HL-60 (cell line): ENCODE measurements at regions not wholly inside any gene's neighbourhood (a gene's known extent, or its start where the extent isn't known, plus 50 kb on each side); places are given as distances from the start of the nearest gene placed in this dataset.

Source experiments
- DNase-seq, 2 experiments: peaks; one replicate each; pipeline ENCODE4 v3.0.0-alpha.2; 2010 to 2020; ENCODE audit warnings: low read depth in 1 of 2, low spot score in 1 of 2
- H3K27ac ChIP-seq: fragments of 250-450 bp; sonication (Bioruptor Pico); replicated peaks from 2 replicates; pipeline ENCODE4 v1.5.1; 2020; ENCODE audit warnings: mild to moderate bottlenecking, moderate library complexity
- H3K27me3 ChIP-seq: fragments of 250-450 bp; sonication (Bioruptor Pico); 2 replicates; pipeline ENCODE4 v1.5.1; 2021; ENCODE audit warnings: mild to moderate bottlenecking, moderate library complexity; ENCODE audit not compliant: insufficient read depth, poor library complexity, severe bottlenecking
- H3K4me3 ChIP-seq: replicated peaks from 2 replicates; pipeline ENCODE4 v1.5.1; 2011; ENCODE audit warnings: mild to moderate bottlenecking, control low read depth, low read length; ENCODE audit not compliant: insufficient read depth
- CTCF ChIP-seq: IDR thresholded peaks from one replicate; pipeline ENCODE4 v1.5.1; 2011; ENCODE audit warnings: low read length, control low read depth, inconsistent platforms; ENCODE audit not compliant: insufficient read depth
- GABPA ChIP-seq: IDR thresholded peaks from 2 replicates; pipeline ENCODE4 v1.6.1; 2012; ENCODE audit warnings: low read depth
- POLR2AphosphoS5 ChIP-seq: IDR thresholded peaks from 2 replicates; pipeline ENCODE4 v1.6.1; 2012; ENCODE audit warnings: low read depth
- REST ChIP-seq: IDR thresholded peaks from 2 replicates; pipeline ENCODE4 v1.6.1; 2012; ENCODE audit warnings: low read depth; ENCODE audit not compliant: insufficient replicate concordance
- SPI1 ChIP-seq: IDR thresholded peaks from 2 replicates; pipeline ENCODE4 v1.6.1; 2012; ENCODE audit warnings: low read depth, mild to moderate bottlenecking, borderline replicate concordance

- DNase-seq, result no peak
- no peak overlapping the region for H3K4me3 ChIP-seq
- H3K27me3 ChIP-seq, result no peaks in the 10 kb centered on the region
- no peak for TF ChIP-seq POLR2AphosphoS5
- no peak for TF ChIP-seq REST
- no peak for TF ChIP-seq GABPA
- no peak for TF ChIP-seq CTCF
- TF ChIP-seq SPI1, result no peak
- H3K27ac ChIP-seq, result no peak overlapping the region
These were observed 111.4 kb upstream of the C1QTNF9B start for GRCh38 chr13:24008679-24009078.

GRCh38 chr13:24011266-24011665 is 114.0 kb upstream of the C1QTNF9B start:
- Histone ChIP-seq H3K27ac (no peak overlapping the region), H3K4me3 (no peak overlapping the region), H3K27me3 (no peaks in the 10 kb centered on the region)
- TF ChIP-seq POLR2AphosphoS5 (no peak), GABPA (no peak), REST (no peak), SPI1 (no peak), CTCF (no peak)
- DNase-seq, result no peak

- no peaks in the 10 kb centered on the region for H3K27me3 ChIP-seq
- no peak overlapping the region for H3K27ac ChIP-seq
- no peak overlapping the region for H3K4me3 ChIP-seq
- TF ChIP-seq POLR2AphosphoS5 (no peak), SPI1 (no peak), REST (no peak), GABPA (no peak), CTCF (no peak)
- DNase-seq, result no peak
These were observed 115.3 kb upstream of the C1QTNF9B start for GRCh38 chr13:24012648-24013047.
